ENCODE measurements at regions not wholly inside any gene's neighbourhood (a gene's known extent, or its start where the extent isn't known, plus 50 kb on each side); places are given as distances from the start of the nearest gene placed in this dataset.

- TF ChIP-seq, protein P1, sequence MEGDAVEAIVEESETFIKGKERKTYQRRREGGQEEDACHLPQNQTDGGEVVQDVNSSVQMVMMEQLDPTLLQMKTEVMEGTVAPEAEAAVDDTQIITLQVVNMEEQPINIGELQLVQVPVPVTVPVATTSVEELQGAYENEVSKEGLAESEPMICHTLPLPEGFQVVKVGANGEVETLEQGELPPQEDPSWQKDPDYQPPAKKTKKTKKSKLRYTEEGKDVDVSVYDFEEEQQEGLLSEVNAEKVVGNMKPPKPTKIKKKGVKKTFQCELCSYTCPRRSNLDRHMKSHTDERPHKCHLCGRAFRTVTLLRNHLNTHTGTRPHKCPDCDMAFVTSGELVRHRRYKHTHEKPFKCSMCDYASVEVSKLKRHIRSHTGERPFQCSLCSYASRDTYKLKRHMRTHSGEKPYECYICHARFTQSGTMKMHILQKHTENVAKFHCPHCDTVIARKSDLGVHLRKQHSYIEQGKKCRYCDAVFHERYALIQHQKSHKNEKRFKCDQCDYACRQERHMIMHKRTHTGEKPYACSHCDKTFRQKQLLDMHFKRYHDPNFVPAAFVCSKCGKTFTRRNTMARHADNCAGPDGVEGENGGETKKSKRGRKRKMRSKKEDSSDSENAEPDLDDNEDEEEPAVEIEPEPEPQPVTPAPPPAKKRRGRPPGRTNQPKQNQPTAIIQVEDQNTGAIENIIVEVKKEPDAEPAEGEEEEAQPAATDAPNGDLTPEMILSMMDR (conservative IDR thresholded peaks at IDR 0.05; ENCODE audit: low read length), result peak; percentile 65
- no peak for TF ChIP-seq EZH2phosphoT487 (IDR thresholded peaks at IDR 0.05; ENCODE audit: borderline replicate concordance, low read depth, low read length)
Observed at GRCh38 chr6:166241974-166242373, 66.2 kb downstream of the PRR18 start.

Data from OCI-LY7 (cell line).